ENCODE measurements at regions not wholly inside any gene's neighbourhood (a gene's known extent, or its start where the extent isn't known, plus 50 kb on each side); places are given as distances from the start of the nearest gene placed in this dataset.

GRCh38 chr2:147488472-147488871 is 356.4 kb upstream of the ACVR2A start:
- no TSS peak for BruUV-seq (replicated peaks)
- intact Hi-C loops (cut with micrococcal nuclease) = no loop called here
- Histone ChIP-seq H3K79me2 (ENCODE audit: insufficient read depth, low read length) (no peaks in the 10 kb centered on the region), H2AFZ (ENCODE audit: low read depth, low read length, poor library complexity, severe bottlenecking) (no peak overlapping the region), H3K4me1 (ENCODE audit: control insufficient read depth in 1 of 2, insufficient read depth in 2 of 2, low read length in 2 of 2) (no peaks in the 10 kb centered on the region), H3K4me2 (ENCODE audit: low read length) (no peak overlapping the region), H3K9me3 (ENCODE audit: control insufficient read depth in 1 of 2, insufficient read depth in 1 of 2, low read depth in 1 of 2, low read length in 2 of 2) (no peaks in the 10 kb centered on the region), H4K20me1 (ENCODE audit: insufficient read depth) (no peaks in the 10 kb centered on the region), H3K4me3 (replicated peaks in 1 of 2; ENCODE audit: low read depth in 1 of 2, low read length in 2 of 2) (no peak overlapping the region), H3K9ac (ENCODE audit: low read length) (no peak overlapping the region), H3K36me3 (ENCODE audit: control insufficient read depth in 1 of 2, insufficient read depth in 2 of 2, low read length in 2 of 2) (no peaks in the 10 kb centered on the region), H3K27ac (ENCODE audit: low read depth, low read length) (no peak overlapping the region), H3K27me3 (ENCODE audit: insufficient read depth, low read length) (no peaks in the 10 kb centered on the region), H3K9me2 (ENCODE audit: insufficient read depth) (no peaks in the 10 kb centered on the region)
- ChIA-PET RAD21 (ENCODE audit: low non-redundant PET in 1 of 2, low total read pairs in 2 of 2, uncharacterized antibody in 2 of 2, unreplicated experiment in 2 of 2) (no interaction called here), CTCF (no interaction called here), POLR2A (no interaction called here)
- TF ChIP-seq EZH2 (IDR thresholded peaks at IDR 0.05) (no peak), CEBPB (IDR thresholded peaks at IDR 0.05; ENCODE audit: low read depth) (no peak), CBX3 (IDR thresholded peaks at IDR 0.05; ENCODE audit: low read depth) (no peak), TCF7L2 (IDR thresholded peaks at IDR 0.05; ENCODE audit: borderline replicate concordance, extremely low read depth, insufficient read depth, insufficient read length) (no peak), YY1 (IDR thresholded peaks at IDR 0.05; ENCODE audit: extremely low read depth, insufficient replicate concordance, low read depth, low read length) (no peak), EZH2phosphoT487 (IDR thresholded peaks at IDR 0.05; ENCODE audit: borderline replicate concordance) (no peak), ELF1 (IDR thresholded peaks at IDR 0.05; ENCODE audit: borderline replicate concordance, low read depth) (no peak), SP1 (IDR thresholded peaks at IDR 0.05; ENCODE audit: low read depth) (no peak), JUND (IDR thresholded peaks at IDR 0.05) (no peak), EGR1 (IDR thresholded peaks at IDR 0.05; ENCODE audit: low read depth) (no peak), SIN3A (IDR thresholded peaks at IDR 0.05; ENCODE audit: low read depth) (no peak), POLR2A (IDR thresholded peaks at IDR 0.05; ENCODE audit: borderline replicate concordance, extremely low read depth, insufficient read depth, insufficient read length) (no peak), POLR2AphosphoS5 (IDR thresholded peaks at IDR 0.05; ENCODE audit: low read depth, low read length) (no peak), RAD21 (IDR thresholded peaks at IDR 0.05; ENCODE audit: low read depth) (no peak)
- TF ChIP-seq, protein P1, sequence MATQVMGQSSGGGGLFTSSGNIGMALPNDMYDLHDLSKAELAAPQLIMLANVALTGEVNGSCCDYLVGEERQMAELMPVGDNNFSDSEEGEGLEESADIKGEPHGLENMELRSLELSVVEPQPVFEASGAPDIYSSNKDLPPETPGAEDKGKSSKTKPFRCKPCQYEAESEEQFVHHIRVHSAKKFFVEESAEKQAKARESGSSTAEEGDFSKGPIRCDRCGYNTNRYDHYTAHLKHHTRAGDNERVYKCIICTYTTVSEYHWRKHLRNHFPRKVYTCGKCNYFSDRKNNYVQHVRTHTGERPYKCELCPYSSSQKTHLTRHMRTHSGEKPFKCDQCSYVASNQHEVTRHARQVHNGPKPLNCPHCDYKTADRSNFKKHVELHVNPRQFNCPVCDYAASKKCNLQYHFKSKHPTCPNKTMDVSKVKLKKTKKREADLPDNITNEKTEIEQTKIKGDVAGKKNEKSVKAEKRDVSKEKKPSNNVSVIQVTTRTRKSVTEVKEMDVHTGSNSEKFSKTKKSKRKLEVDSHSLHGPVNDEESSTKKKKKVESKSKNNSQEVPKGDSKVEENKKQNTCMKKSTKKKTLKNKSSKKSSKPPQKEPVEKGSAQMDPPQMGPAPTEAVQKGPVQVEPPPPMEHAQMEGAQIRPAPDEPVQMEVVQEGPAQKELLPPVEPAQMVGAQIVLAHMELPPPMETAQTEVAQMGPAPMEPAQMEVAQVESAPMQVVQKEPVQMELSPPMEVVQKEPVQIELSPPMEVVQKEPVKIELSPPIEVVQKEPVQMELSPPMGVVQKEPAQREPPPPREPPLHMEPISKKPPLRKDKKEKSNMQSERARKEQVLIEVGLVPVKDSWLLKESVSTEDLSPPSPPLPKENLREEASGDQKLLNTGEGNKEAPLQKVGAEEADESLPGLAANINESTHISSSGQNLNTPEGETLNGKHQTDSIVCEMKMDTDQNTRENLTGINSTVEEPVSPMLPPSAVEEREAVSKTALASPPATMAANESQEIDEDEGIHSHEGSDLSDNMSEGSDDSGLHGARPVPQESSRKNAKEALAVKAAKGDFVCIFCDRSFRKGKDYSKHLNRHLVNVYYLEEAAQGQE (IDR thresholded peaks at IDR 0.05; ENCODE audit: low read depth) = no peak
- TF ChIP-seq, protein P2, sequence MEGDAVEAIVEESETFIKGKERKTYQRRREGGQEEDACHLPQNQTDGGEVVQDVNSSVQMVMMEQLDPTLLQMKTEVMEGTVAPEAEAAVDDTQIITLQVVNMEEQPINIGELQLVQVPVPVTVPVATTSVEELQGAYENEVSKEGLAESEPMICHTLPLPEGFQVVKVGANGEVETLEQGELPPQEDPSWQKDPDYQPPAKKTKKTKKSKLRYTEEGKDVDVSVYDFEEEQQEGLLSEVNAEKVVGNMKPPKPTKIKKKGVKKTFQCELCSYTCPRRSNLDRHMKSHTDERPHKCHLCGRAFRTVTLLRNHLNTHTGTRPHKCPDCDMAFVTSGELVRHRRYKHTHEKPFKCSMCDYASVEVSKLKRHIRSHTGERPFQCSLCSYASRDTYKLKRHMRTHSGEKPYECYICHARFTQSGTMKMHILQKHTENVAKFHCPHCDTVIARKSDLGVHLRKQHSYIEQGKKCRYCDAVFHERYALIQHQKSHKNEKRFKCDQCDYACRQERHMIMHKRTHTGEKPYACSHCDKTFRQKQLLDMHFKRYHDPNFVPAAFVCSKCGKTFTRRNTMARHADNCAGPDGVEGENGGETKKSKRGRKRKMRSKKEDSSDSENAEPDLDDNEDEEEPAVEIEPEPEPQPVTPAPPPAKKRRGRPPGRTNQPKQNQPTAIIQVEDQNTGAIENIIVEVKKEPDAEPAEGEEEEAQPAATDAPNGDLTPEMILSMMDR (IDR thresholded peaks at IDR 0.05 in 2 of 3, conservative IDR thresholded peaks at IDR 0.05 in 1 of 3; ENCODE audit: borderline replicate concordance in 1 of 3, insufficient read depth in 1 of 3, low read depth in 2 of 3, low read length in 2 of 3) = no peak
- TF ChIP-seq, protein P3, sequence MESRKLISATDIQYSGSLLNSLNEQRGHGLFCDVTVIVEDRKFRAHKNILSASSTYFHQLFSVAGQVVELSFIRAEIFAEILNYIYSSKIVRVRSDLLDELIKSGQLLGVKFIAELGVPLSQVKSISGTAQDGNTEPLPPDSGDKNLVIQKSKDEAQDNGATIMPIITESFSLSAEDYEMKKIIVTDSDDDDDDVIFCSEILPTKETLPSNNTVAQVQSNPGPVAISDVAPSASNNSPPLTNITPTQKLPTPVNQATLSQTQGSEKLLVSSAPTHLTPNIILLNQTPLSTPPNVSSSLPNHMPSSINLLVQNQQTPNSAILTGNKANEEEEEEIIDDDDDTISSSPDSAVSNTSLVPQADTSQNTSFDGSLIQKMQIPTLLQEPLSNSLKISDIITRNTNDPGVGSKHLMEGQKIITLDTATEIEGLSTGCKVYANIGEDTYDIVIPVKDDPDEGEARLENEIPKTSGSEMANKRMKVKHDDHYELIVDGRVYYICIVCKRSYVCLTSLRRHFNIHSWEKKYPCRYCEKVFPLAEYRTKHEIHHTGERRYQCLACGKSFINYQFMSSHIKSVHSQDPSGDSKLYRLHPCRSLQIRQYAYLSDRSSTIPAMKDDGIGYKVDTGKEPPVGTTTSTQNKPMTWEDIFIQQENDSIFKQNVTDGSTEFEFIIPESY (IDR thresholded peaks at IDR 0.05; ENCODE audit: extremely low read depth, insufficient replicate concordance, low read length) = no peak
- TF ChIP-seq, protein P4, sequence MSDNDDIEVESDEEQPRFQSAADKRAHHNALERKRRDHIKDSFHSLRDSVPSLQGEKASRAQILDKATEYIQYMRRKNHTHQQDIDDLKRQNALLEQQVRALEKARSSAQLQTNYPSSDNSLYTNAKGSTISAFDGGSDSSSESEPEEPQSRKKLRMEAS (IDR thresholded peaks at IDR 0.05) = no peak
- ATAC-seq (no peak), DNase-seq (ENCODE audit: low read depth, low spot score) (no peak)
